Central memory CD8-positive, alpha-beta T cell (primary cell): ENCODE measurements at regions not wholly inside any gene's neighbourhood (a gene's known extent, or its start where the extent isn't known, plus 50 kb on each side); places are given as distances from the start of the nearest gene placed in this dataset.

Source experiments
- ATAC-seq: fragments of 150-1000 bp; cut with Tn5 transposase; replicated peaks from 2 replicates; pipeline ENCODE4 v1.10.0; 2022; ENCODE audit warnings: mild to moderate bottlenecking, moderate FRiP score, moderate number of reproducible peaks; ENCODE audit not compliant: poor library complexity, severe bottlenecking; ENCODE audit errors: extremely low read depth
- DNase-seq, 2 donors: peaks; one replicate each; pipeline ENCODE4 v3.0.0; 2021; ENCODE audit warnings: low spot score in 2 of 2
- H3K27ac Mint-ChIP-seq: one replicate; pipeline ENCODE4 v1.8.0; 2022; ENCODE audit warnings: low read depth, mild to moderate bottlenecking, moderate library complexity, mixed read lengths
- H3K27me3 Mint-ChIP-seq: one replicate; pipeline ENCODE4 v1.8.0; 2022; ENCODE audit warnings: mixed read lengths
- H3K36me3 Mint-ChIP-seq: one replicate; pipeline ENCODE4 v1.8.0; 2022; ENCODE audit warnings: mild to moderate bottlenecking, moderate library complexity, mixed read lengths; ENCODE audit not compliant: insufficient read depth
- H3K4me1 Mint-ChIP-seq: one replicate; pipeline ENCODE4 v1.8.0; 2022; ENCODE audit warnings: mixed read lengths
- H3K4me3 Mint-ChIP-seq: one replicate; pipeline ENCODE4 v1.8.0; 2022; ENCODE audit warnings: mild to moderate bottlenecking, moderate library complexity, mixed read lengths
- H3K9me3 Mint-ChIP-seq: one replicate; pipeline ENCODE4 v1.8.0; 2022; ENCODE audit warnings: mixed read lengths

DNA sequence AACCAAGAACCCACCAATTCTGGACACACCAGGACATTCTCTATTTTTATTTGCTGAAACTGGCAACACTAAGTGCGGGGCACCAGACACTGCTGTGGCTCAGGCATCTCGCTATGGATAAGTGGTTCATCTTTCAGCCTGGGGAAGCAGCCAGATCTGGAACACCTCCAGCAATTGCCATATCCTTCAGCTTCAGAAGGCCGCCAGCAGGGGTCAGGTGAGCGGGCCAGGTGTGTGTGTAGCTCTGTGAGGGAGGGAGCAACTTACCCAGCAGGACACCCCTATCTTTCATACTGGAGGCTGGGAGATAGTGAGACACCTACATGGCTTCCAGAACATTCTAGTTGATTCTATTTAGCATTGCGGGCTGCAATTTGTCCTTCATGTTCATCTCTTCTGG is 57.0 kb upstream of the GBA3 start:
- H3K27me3 Mint-ChIP-seq = no peaks in the 10 kb centered on the region
- H3K27ac Mint-ChIP-seq = no peak overlapping the region
- no peaks in the 10 kb centered on the region for H3K36me3 Mint-ChIP-seq
- peaks cover 10% of the 10 kb centered on the region for H3K9me3 Mint-ChIP-seq
- no peak for ATAC-seq
- no peaks in the 10 kb centered on the region for H3K4me1 Mint-ChIP-seq
- DNase-seq = no peak
- no peak overlapping the region for H3K4me3 Mint-ChIP-seq

DNA sequence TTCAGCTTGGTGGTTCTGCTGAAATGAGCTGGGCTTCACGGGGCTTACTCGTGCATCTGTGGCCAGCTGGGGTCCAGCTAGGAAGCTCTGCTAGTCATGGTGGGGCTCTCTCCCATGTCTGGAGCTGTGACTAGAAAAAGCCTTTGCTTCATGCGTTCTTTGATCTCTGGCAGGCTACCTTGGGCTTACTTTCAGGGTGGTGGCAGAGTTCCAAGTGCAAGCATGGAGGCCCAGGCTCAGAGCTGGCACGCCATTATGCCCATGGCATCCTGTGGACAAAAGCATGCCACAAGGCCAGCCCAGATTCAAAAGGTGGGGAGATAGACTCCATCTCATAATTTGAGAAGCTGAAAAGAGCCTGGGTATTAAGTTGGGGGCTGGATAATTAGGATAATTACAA is 55.4 kb upstream of the GBA3 start:
- Mint-ChIP-seq H3K4me1 (no peaks in the 10 kb centered on the region), H3K9me3 (peaks cover 17% of the 10 kb centered on the region), H3K4me3 (no peak overlapping the region), H3K27ac (no peak overlapping the region), H3K27me3 (no peaks in the 10 kb centered on the region), H3K36me3 (no peaks in the 10 kb centered on the region)
- ATAC-seq = no peak
- no peak for DNase-seq
